Pancreas (tissue), 10 donors: ENCODE measurements at regions not wholly inside any gene's neighbourhood (a gene's known extent, or its start where the extent isn't known, plus 50 kb on each side); places are given as distances from the start of the nearest gene placed in this dataset.
"Not testable (repeated sequence)": the region's sequence is repeated elsewhere in the genome, so short reads cannot be mapped to it uniquely, and the experiment has no call there.

Experiments used
- ATAC-seq, 4 donors: fragments of 200-7000 bp; cut with Tn5 transposase; one replicate each; pipeline versions ENCODE4 v1.8.0 to v1.9.1; 2020; ENCODE audit warnings: mild to moderate bottlenecking in 4 of 4, moderate library complexity in 4 of 4
- DNase-seq, 6 donors: peaks; one replicate each; pipeline ENCODE4 v3.0.0-alpha.2; 2020
- FAIRE-seq: peaks from 2 replicates; lab custom pipeline; 2012; peaks lifted over from hg19 to GRCh38; lab: Jason Lieb, UNC
- H3K27ac ChIP-seq, 4 donors: fragments of 200-600 bp; sonication (generic); 1 replicate in 3 of 4; 2 replicates in 1 of 4; pipeline versions ENCODE4 v1.5.0 to v1.8.0; 2020
- H3K27me3 ChIP-seq, 4 donors: fragments of 200-600 bp; one replicate each; pipeline ENCODE4 v1.8.0; 2021
- H3K36me3 ChIP-seq, 3 donors: fragments of 200-600 bp; sonication (generic) in 1 of 3; one replicate each; pipeline versions ENCODE4 v1.5.0 to v1.8.0; 2020 to 2021
- H3K4me1 ChIP-seq, 3 donors: fragments of 200-600 bp; one replicate each; pipeline ENCODE4 v1.8.0; 2021
- H3K4me3 ChIP-seq, 4 donors: fragments of 200-600 bp; sonication (generic) in 2 of 4; one replicate each; pipeline versions ENCODE4 v1.5.0 to v1.8.0; 2020 to 2021
- H3K9me3 ChIP-seq, 4 donors: fragments of 200-600 bp; one replicate each; pipeline ENCODE4 v1.8.0; 2021
- WGBS, 2 donors: extraction: QIAGEN DNeasy Blood & Tissue Kit; methylation state at CpG; one replicate each; pipeline ENCODE4 v1.1.7; 2013; 5-methylcytosine and 5-hydroxymethylcytosine counted together
- intact Hi-C, 3 donors: fragments of 100-400 bp; cut with DNase I; formaldehyde crosslinking; loops; one replicate each; pipeline versions ENCODE4 v1.11.1 to v1.14.2; 2022
- TF ChIP-seq, protein P1 (sequence below), 4 donors: fragments of 200-600 bp; sonication (generic) in 3 of 4; IDR thresholded peaks; one replicate each; pipeline versions ENCODE4 v1.5.0 to v1.8.0; 2021; ENCODE audit warnings: antibody characterized with exemption in 4 of 4
- donor health status: healthy with polysubstance abuse.
- donor health status: DM: no; HTN: no; CAD: no; lungs with moderate emphysema.
- donor health status: DM: no; HTN: no; CAD: no.
- donor health status: control.
- donor health status: control.
- donor health status: Bipolar disorder and iron deficiency.
- donor health status: DM: yes; HTN: yes; CAD: no.
- donor health status: DM: no; HTN: no; CAD: no.
- donor health status: DM: no; HTN: no; CAD: no.
- donor health status: DM: yes; HTN: yes; CAD: no.

- Histone ChIP-seq H3K4me3 (no peak overlapping the region), H3K4me1 (no peaks in the 10 kb centered on the region), H3K9me3 (no peaks in the 10 kb centered on the region), H3K27ac (no peak overlapping the region), H3K36me3 (no peaks in the 10 kb centered on the region), H3K27me3 (peaks cover 0 to under 1% (median 0%) of the 10 kb centered on the region in 4 donors)
- intact Hi-C loops, result no loop called here
- TF ChIP-seq, protein P1, sequence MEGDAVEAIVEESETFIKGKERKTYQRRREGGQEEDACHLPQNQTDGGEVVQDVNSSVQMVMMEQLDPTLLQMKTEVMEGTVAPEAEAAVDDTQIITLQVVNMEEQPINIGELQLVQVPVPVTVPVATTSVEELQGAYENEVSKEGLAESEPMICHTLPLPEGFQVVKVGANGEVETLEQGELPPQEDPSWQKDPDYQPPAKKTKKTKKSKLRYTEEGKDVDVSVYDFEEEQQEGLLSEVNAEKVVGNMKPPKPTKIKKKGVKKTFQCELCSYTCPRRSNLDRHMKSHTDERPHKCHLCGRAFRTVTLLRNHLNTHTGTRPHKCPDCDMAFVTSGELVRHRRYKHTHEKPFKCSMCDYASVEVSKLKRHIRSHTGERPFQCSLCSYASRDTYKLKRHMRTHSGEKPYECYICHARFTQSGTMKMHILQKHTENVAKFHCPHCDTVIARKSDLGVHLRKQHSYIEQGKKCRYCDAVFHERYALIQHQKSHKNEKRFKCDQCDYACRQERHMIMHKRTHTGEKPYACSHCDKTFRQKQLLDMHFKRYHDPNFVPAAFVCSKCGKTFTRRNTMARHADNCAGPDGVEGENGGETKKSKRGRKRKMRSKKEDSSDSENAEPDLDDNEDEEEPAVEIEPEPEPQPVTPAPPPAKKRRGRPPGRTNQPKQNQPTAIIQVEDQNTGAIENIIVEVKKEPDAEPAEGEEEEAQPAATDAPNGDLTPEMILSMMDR (IDR thresholded peaks at IDR 0.05), result no peak
- ATAC-seq (no peak), DNase-seq (no peak), FAIRE-seq (no peak)
- WGBS, 2 donors, result 73 to 78% methylated on average over 2 of the region's 2 CpGs
Observed at GRCh38 chr6:169106176-169106575, 147.5 kb downstream of the THBS2 start.

DNA sequence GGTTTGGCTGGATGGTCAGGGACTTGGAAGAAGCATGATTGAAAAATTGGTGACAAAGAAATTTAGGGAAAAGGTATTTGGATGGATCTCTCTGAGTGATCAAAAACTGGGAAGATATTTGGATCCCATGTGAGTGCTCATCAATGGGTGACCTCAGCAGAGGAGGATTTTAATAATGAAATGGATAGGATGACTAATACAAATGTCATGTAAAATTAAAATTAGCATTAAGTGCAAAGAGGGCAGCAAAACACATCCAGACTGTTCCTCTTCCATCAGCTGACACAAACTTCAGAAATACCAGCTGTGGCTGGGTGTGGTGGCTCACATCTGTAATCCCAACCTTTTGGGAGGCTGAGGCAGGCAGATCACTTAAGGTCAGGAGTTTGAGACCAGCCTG lies 151.7 kb downstream of the THBS2 start:
- TF ChIP-seq, protein P1 (IDR thresholded peaks at IDR 0.05), result no peak
- Histone ChIP-seq H3K9me3 (no peaks in the 10 kb centered on the region), H3K4me3 (no peak overlapping the region), H3K27me3 (peaks cover 0 to 4% (median 0%) of the 10 kb centered on the region in 4 donors), H3K4me1 (no peaks in the 10 kb centered on the region), H3K36me3 (no peaks in the 10 kb centered on the region), H3K27ac (no peak overlapping the region)
- intact Hi-C loops, result no loop called here
- no peak for DNase-seq
- ATAC-seq, result no peak
- no peak for FAIRE-seq

DNA sequence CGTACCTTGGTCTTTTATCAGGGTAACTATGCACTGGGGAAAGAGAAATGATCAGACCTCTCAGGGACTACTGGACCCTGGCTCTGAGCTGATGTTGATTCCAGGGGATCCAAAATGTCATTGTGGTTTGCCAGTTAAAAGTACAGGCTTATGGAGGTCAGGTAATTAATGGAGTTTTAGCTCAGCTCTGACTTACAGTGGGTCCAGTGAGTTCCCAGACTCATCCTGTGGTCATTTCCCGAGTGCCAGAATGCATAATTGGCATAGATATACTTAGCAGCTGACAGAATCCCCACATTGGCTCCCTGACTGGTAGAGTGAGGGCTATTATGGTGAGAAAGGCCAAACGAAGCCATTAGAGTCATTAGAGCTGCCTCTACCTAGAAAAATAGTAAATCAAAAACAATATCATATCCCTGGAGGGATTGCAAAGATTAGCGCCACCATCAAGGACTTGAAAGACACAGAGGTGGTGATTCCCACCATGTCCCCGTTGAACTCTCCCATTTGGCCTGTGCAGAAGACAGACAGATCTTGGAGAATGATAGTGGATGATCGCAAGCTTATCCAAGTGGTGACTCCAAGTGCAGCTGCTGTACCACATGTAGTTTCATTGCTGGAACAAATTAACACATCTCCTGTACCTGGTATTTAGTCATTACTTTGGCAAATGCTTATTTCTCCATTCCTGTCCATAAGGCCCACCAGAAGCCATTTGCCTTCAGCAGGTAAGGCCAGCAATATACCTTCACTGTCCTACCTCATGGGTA lies 152.4 kb downstream of the THBS2 start:
- FAIRE-seq (no peak), ATAC-seq (no peak), DNase-seq (no peak)
- 60 to 61% methylated on average over 6 of the region's 6 CpGs for WGBS, 2 donors
- Histone ChIP-seq H3K27me3 (peaks cover 0 to 4% (median 0%) of the 10 kb centered on the region in 4 donors), H3K36me3 (no peaks in the 10 kb centered on the region), H3K9me3 (no peaks in the 10 kb centered on the region), H3K27ac (no peak overlapping the region), H3K4me1 (no peaks in the 10 kb centered on the region), H3K4me3 (no peak overlapping the region)
- intact Hi-C loops, result no loop called here
- TF ChIP-seq, protein P1 (IDR thresholded peaks at IDR 0.05), result no peak

- FAIRE-seq (no peak), ATAC-seq (no peak), DNase-seq (no peak)
- intact Hi-C loops, result no loop called here
- Histone ChIP-seq H3K4me1 (no peaks in the 10 kb centered on the region), H3K27me3 (peaks cover 0 to 4% (median 0%) of the 10 kb centered on the region in 4 donors), H3K36me3 (no peaks in the 10 kb centered on the region), H3K4me3 (no peak overlapping the region), H3K9me3 (no peaks in the 10 kb centered on the region), H3K27ac (no peak overlapping the region)
- TF ChIP-seq, protein P1 (IDR thresholded peaks at IDR 0.05), result no peak
- 35 to 47% methylated on average over 5 of the region's 5 CpGs for WGBS, 2 donors
Observed at GRCh38 chr6:169099411-169100202, 154.0 kb downstream of the THBS2 start.

GRCh38 chr6:169098651-169099050 lies 155.0 kb downstream of the THBS2 start:
- 51 to 70% methylated on average over 2 of the region's 2 CpGs for WGBS, 2 donors

More at GRCh38 chr6:169098651-169099050, 155.0 kb downstream of the THBS2 start:
- DNase-seq, ATAC-seq, H3K36me3 ChIP-seq, intact Hi-C loops, H3K27ac ChIP-seq, H3K27me3 ChIP-seq, FAIRE-seq, H3K4me3 ChIP-seq, H3K9me3 ChIP-seq, H3K4me1 ChIP-seq: not testable (repeated sequence)
